ENCODE measurements at regions not wholly inside any gene's neighbourhood (a gene's known extent, or its start where the extent isn't known, plus 50 kb on each side); places are given as distances from the start of the nearest gene placed in this dataset.

GRCh38 chr1:90274376-90274775, 279.5 kb downstream of the ZNF326 start:
- H3K4me3 Mint-ChIP-seq (ENCODE audit: unreplicated experiment): no peak overlapping the region
- no peaks in the 10 kb centered on the region for H3K4me1 Mint-ChIP-seq (ENCODE audit: low read depth, unreplicated experiment)
- no peak overlapping the region for H3K4me3 ChIP-seq (ENCODE audit: insufficient read depth, low read depth, low read length)
- no peaks in the 10 kb centered on the region for H4K20me1 ChIP-seq (ENCODE audit: insufficient read depth, low read length)
- no peak overlapping the region for H2AFZ ChIP-seq (ENCODE audit: low read depth, low read length)
- no peak overlapping the region for H3K27ac ChIP-seq (ENCODE audit: low read depth, low read length)
- H3K9me3 ChIP-seq (ENCODE audit: insufficient read depth, low read depth, low read length): no peaks in the 10 kb centered on the region
- FAIRE-seq: no peak
- no peaks in the 10 kb centered on the region for H3K36me3 Mint-ChIP-seq (ENCODE audit: low read depth, unreplicated experiment)
- H3K9ac ChIP-seq (ENCODE audit: low read length): no peak overlapping the region
- H3K27me3 ChIP-seq (ENCODE audit: insufficient read depth, low read length): no peaks in the 10 kb centered on the region
- no peaks in the 10 kb centered on the region for H3K36me3 ChIP-seq (ENCODE audit: insufficient read depth, low read length)
- TF ChIP-seq, protein P1, sequence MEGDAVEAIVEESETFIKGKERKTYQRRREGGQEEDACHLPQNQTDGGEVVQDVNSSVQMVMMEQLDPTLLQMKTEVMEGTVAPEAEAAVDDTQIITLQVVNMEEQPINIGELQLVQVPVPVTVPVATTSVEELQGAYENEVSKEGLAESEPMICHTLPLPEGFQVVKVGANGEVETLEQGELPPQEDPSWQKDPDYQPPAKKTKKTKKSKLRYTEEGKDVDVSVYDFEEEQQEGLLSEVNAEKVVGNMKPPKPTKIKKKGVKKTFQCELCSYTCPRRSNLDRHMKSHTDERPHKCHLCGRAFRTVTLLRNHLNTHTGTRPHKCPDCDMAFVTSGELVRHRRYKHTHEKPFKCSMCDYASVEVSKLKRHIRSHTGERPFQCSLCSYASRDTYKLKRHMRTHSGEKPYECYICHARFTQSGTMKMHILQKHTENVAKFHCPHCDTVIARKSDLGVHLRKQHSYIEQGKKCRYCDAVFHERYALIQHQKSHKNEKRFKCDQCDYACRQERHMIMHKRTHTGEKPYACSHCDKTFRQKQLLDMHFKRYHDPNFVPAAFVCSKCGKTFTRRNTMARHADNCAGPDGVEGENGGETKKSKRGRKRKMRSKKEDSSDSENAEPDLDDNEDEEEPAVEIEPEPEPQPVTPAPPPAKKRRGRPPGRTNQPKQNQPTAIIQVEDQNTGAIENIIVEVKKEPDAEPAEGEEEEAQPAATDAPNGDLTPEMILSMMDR (IDR thresholded peaks at IDR 0.05; ENCODE audit: insufficient read depth, low read depth, low read length): no peak
- no peak for TF ChIP-seq EZH2 (IDR thresholded peaks at IDR 0.05; ENCODE audit: insufficient read depth, low read length)
- no peaks in the 10 kb centered on the region for H3K4me1 ChIP-seq (ENCODE audit: insufficient read depth, low read length)
- H3K27ac Mint-ChIP-seq (ENCODE audit: unreplicated experiment): no peak overlapping the region
- no peaks in the 10 kb centered on the region for H3K79me2 ChIP-seq (ENCODE audit: insufficient read depth, low read length)
- no peak for DNase-seq (ENCODE audit: low read depth)
- H3K27me3 Mint-ChIP-seq (ENCODE audit: low read depth, unreplicated experiment): no peaks in the 10 kb centered on the region
- H3K4me2 ChIP-seq (ENCODE audit: low read length): no peak overlapping the region
- peaks cover 3% of the 10 kb centered on the region for H3K9me3 Mint-ChIP-seq (ENCODE audit: unreplicated experiment)

DNA sequence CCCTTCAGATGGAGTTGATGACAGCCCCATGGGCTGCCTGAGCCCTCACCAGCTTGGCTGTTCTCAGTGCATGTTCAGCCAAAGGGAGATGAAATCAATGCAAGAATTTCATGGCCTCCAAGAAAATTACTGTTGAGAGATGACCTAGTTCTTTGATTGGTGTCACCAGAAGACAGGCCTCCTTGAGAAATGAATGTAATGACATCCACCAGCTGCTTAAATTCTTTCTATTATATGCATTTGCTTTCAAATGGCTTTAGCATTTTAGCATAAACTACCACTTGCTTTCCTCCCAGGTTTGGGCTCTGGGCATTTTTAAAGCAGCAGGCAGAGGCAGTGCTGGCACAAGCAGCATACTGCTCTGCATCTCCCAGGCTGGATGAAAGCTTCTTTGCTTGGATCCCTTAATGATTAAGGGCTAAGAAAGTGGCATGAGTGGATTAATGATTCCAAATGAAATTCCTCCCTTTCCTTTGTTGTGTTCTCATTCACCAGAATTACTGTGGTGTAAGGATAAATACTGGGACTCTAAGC, 278.4 kb downstream of the ZNF326 start:
- no peaks in the 10 kb centered on the region for H3K36me3 ChIP-seq (ENCODE audit: insufficient read depth, low read length)

DNA sequence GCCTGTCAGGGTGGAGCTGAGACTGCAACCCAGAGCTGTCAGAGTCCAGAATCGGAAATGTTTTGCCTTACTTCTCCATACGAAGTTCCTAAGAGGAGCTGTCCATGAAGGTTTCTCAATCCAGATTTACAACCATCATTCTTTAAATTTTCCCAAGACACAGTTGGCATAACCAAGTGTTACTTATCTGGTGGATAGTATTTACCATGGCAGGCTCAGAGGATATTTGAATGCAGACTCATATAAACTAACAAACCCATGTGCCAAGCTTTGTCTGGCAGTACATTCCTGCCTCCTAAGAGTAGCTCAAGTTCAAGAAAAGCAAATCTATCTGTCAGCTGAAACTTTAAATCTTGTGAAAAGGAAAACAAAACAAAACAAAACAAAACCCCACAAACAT, 267.9 kb downstream of the ZNF326 start:
- no peak overlapping the region for H3K4me2 ChIP-seq (ENCODE audit: low read length)
- H3K27ac Mint-ChIP-seq (ENCODE audit: unreplicated experiment): no peak overlapping the region
- H3K27me3 ChIP-seq (ENCODE audit: insufficient read depth, low read length): no peaks in the 10 kb centered on the region
- H3K4me3 Mint-ChIP-seq (ENCODE audit: unreplicated experiment): no peak overlapping the region
- H3K79me2 ChIP-seq (ENCODE audit: insufficient read depth, low read length): no peaks in the 10 kb centered on the region
- peaks cover 1% of the 10 kb centered on the region for H3K4me1 Mint-ChIP-seq (ENCODE audit: low read depth, unreplicated experiment)
- no peak overlapping the region for H3K27ac ChIP-seq (ENCODE audit: low read depth, low read length)
- no peaks in the 10 kb centered on the region for H3K4me1 ChIP-seq (ENCODE audit: insufficient read depth, low read length)
- no peaks in the 10 kb centered on the region for H3K36me3 ChIP-seq (ENCODE audit: insufficient read depth, low read length)
- H2AFZ ChIP-seq (ENCODE audit: low read depth, low read length): no peak overlapping the region
- no peaks in the 10 kb centered on the region for H3K27me3 Mint-ChIP-seq (ENCODE audit: low read depth, unreplicated experiment)
- H3K9ac ChIP-seq (ENCODE audit: low read length): no peak overlapping the region
- no peaks in the 10 kb centered on the region for H3K9me3 Mint-ChIP-seq (ENCODE audit: unreplicated experiment)
- DNase-seq (ENCODE audit: low read depth): peak; percentile 4
- FAIRE-seq: no peak
- H3K4me3 ChIP-seq (ENCODE audit: insufficient read depth, low read depth, low read length): no peak overlapping the region
- H3K36me3 Mint-ChIP-seq (ENCODE audit: low read depth, unreplicated experiment): no peaks in the 10 kb centered on the region
- H4K20me1 ChIP-seq (ENCODE audit: insufficient read depth, low read length): no peaks in the 10 kb centered on the region
- TF ChIP-seq, protein P1 (IDR thresholded peaks at IDR 0.05; ENCODE audit: insufficient read depth, low read depth, low read length): no peak
- TF ChIP-seq EZH2 (IDR thresholded peaks at IDR 0.05; ENCODE audit: insufficient read depth, low read length): no peak
- peaks cover 3% of the 10 kb centered on the region for H3K9me3 ChIP-seq (ENCODE audit: insufficient read depth, low read depth, low read length)

More for the DNA sequence above, 278.4 kb downstream of the ZNF326 start:
- H3K36me3 Mint-ChIP-seq (ENCODE audit: low read depth, unreplicated experiment): no peaks in the 10 kb centered on the region
- Histone ChIP-seq H3K27ac (ENCODE audit: low read depth, low read length) (no peak overlapping the region), H2AFZ (ENCODE audit: low read depth, low read length) (no peak overlapping the region), H3K79me2 (ENCODE audit: insufficient read depth, low read length) (no peaks in the 10 kb centered on the region), H3K4me2 (ENCODE audit: low read length) (no peak overlapping the region), H3K9ac (ENCODE audit: low read length) (no peak overlapping the region), H3K4me1 (ENCODE audit: insufficient read depth, low read length) (no peaks in the 10 kb centered on the region), H4K20me1 (ENCODE audit: insufficient read depth, low read length) (no peaks in the 10 kb centered on the region), H3K9me3 (ENCODE audit: insufficient read depth, low read depth, low read length) (no peaks in the 10 kb centered on the region), H3K4me3 (ENCODE audit: insufficient read depth, low read depth, low read length) (no peak overlapping the region), H3K27me3 (ENCODE audit: insufficient read depth, low read length) (no peaks in the 10 kb centered on the region)
- no peak for DNase-seq (ENCODE audit: low read depth)
- no peak overlapping the region for H3K4me3 Mint-ChIP-seq (ENCODE audit: unreplicated experiment)
- H3K4me1 Mint-ChIP-seq (ENCODE audit: low read depth, unreplicated experiment): no peaks in the 10 kb centered on the region
- no peaks in the 10 kb centered on the region for H3K27me3 Mint-ChIP-seq (ENCODE audit: low read depth, unreplicated experiment)
- TF ChIP-seq, protein P1 (IDR thresholded peaks at IDR 0.05; ENCODE audit: insufficient read depth, low read depth, low read length): no peak
- no peak for TF ChIP-seq EZH2 (IDR thresholded peaks at IDR 0.05; ENCODE audit: insufficient read depth, low read length)
- no peak for FAIRE-seq
- H3K27ac Mint-ChIP-seq (ENCODE audit: unreplicated experiment): no peak overlapping the region
- H3K9me3 Mint-ChIP-seq (ENCODE audit: unreplicated experiment): peaks cover 3% of the 10 kb centered on the region
